Natural killer cell (primary cell): ENCODE measurements at regions not wholly inside any gene's neighbourhood (a gene's known extent, or its start where the extent isn't known, plus 50 kb on each side); places are given as distances from the start of the nearest gene placed in this dataset.

Experiments used
- ATAC-seq, 3 donors: fragments of 150-1000 bp in 2 of 3; fragments of 200-7000 bp in 1 of 3; cut with Tn5 transposase; 1 replicate in 1 of 3; 2 replicates in 2 of 3; pipeline ENCODE4 v1.10.0; 2021; ENCODE audit warnings: mild to moderate bottlenecking in 2 of 3, moderate library complexity in 2 of 3
- DNase-seq, 2 donors: peaks; one replicate each; pipeline versions ENCODE4 v3.0.0 to v3.0.0-alpha.2; 2013 to 2021; ENCODE audit warnings: mixed read lengths in 1 of 2
- H3K27ac ChIP-seq: one replicate; pipeline ENCODE4 v1.5.1; 2013; ENCODE audit warnings: mild to moderate bottlenecking, low read length
- H3K27me3 ChIP-seq: one replicate; pipeline ENCODE4 v1.6.1; 2013; ENCODE audit warnings: low read length; ENCODE audit not compliant: control insufficient read depth, insufficient read depth
- H3K36me3 ChIP-seq: one replicate; pipeline ENCODE4 v1.6.1; 2013; ENCODE audit warnings: low read length; ENCODE audit not compliant: control insufficient read depth, insufficient read depth
- H3K4me1 ChIP-seq: one replicate; pipeline ENCODE4 v1.6.1; 2013; ENCODE audit warnings: low read length; ENCODE audit not compliant: control insufficient read depth, insufficient read depth
- H3K4me3 ChIP-seq: one replicate; pipeline ENCODE4 v1.5.1; 2013; ENCODE audit warnings: low read length
- H3K9me3 ChIP-seq: one replicate; pipeline ENCODE4 v1.6.1; 2013; ENCODE audit warnings: low read length; ENCODE audit not compliant: control insufficient read depth, insufficient read depth
- H3K27ac Mint-ChIP-seq, 2 donors: one replicate each; pipeline ENCODE4 v1.8.0; 2022; ENCODE audit warnings: mild to moderate bottlenecking in 2 of 2, mixed read lengths in 2 of 2, moderate library complexity in 1 of 2
- H3K27me3 Mint-ChIP-seq, 2 donors: one replicate each; pipeline ENCODE4 v1.8.0; 2022; ENCODE audit warnings: low read depth in 2 of 2, mixed read lengths in 2 of 2
- H3K36me3 Mint-ChIP-seq: one replicate; pipeline ENCODE4 v1.8.0; 2022; ENCODE audit warnings: mixed read lengths
- H3K4me1 Mint-ChIP-seq, 2 donors: one replicate each; pipeline ENCODE4 v1.8.0; 2022; ENCODE audit warnings: mixed read lengths in 2 of 2
- H3K4me3 Mint-ChIP-seq: one replicate; pipeline ENCODE4 v1.8.0; 2022; ENCODE audit warnings: mild to moderate bottlenecking, moderate library complexity, mixed read lengths
- H3K9me3 Mint-ChIP-seq, 2 donors: one replicate each; pipeline ENCODE4 v1.8.0; 2022; ENCODE audit warnings: mixed read lengths in 2 of 2
- WGBS: methylation state at CpG from one replicate; pipeline ENCODE4 v1.1.7; 2013; ENCODE audit warnings: missing lambda C conversion rate; ENCODE audit not compliant: insufficient coverage; 5-methylcytosine and 5-hydroxymethylcytosine counted together
- intact Hi-C: fragments of 100-400 bp; cut with micrococcal nuclease; formaldehyde crosslinking; loops from one replicate; pipeline ENCODE4 v1.14.2; 2022
- TF ChIP-seq, protein P1 (sequence below): fragments of 200-600 bp; IDR thresholded peaks from one replicate; pipeline ENCODE4 v1.8.0; 2022; ENCODE audit warnings: antibody characterized with exemption

GRCh38 chr2:107437265-107437664 lies 389.4 kb upstream of the RGPD4 start:
- H3K4me3 Mint-ChIP-seq, result no peak overlapping the region
- H3K36me3 ChIP-seq, result no peaks in the 10 kb centered on the region
- TF ChIP-seq, protein P1, sequence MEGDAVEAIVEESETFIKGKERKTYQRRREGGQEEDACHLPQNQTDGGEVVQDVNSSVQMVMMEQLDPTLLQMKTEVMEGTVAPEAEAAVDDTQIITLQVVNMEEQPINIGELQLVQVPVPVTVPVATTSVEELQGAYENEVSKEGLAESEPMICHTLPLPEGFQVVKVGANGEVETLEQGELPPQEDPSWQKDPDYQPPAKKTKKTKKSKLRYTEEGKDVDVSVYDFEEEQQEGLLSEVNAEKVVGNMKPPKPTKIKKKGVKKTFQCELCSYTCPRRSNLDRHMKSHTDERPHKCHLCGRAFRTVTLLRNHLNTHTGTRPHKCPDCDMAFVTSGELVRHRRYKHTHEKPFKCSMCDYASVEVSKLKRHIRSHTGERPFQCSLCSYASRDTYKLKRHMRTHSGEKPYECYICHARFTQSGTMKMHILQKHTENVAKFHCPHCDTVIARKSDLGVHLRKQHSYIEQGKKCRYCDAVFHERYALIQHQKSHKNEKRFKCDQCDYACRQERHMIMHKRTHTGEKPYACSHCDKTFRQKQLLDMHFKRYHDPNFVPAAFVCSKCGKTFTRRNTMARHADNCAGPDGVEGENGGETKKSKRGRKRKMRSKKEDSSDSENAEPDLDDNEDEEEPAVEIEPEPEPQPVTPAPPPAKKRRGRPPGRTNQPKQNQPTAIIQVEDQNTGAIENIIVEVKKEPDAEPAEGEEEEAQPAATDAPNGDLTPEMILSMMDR, result no peak
- no peak overlapping the region for H3K27ac Mint-ChIP-seq
- no peak for DNase-seq
- ATAC-seq, result no peak
- no peaks in the 10 kb centered on the region for H3K4me1 Mint-ChIP-seq
- H3K4me1 ChIP-seq, result no peaks in the 10 kb centered on the region
- peaks cover 10% of the 10 kb centered on the region in 2 donors for H3K9me3 Mint-ChIP-seq
- no peaks in the 10 kb centered on the region for H3K27me3 ChIP-seq
- no peak overlapping the region for H3K4me3 ChIP-seq
- intact Hi-C loops, result no loop called here
- no peaks in the 10 kb centered on the region for H3K9me3 ChIP-seq
- no peak overlapping the region for H3K27ac ChIP-seq
- no peaks in the 10 kb centered on the region for H3K36me3 Mint-ChIP-seq
- no peaks in the 10 kb centered on the region for H3K27me3 Mint-ChIP-seq

GRCh38 chr2:107437807-107438206 lies 388.9 kb upstream of the RGPD4 start:
- H3K4me3 ChIP-seq, result no peak overlapping the region

DNA sequence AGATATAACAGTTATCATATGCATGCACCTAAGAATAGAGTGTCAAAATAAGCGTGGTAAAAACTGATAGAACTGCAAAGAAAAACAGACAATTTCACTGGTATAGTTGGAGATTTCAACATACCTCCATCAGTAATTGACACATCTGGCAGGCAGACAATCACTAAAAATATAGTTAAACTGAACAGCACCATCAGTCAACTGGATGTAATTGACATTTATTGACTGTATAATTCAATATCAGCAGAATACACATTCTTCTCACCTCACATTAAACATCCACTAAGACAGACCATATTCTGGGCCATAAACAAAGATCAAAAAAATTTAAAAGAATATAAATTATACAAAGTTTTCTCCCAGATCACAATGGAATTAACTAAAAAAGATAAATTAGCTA lies 378.5 kb upstream of the RGPD4 start:
- WGBS, result no CpG with 5 or more reads among the region's 1 CpG
- Mint-ChIP-seq H3K27ac (no peak overlapping the region), H3K27me3 (no peaks in the 10 kb centered on the region), H3K4me1 (no peaks in the 10 kb centered on the region), H3K4me3 (no peak overlapping the region), H3K36me3 (no peaks in the 10 kb centered on the region), H3K9me3 (peaks cover 8 to 12% of the 10 kb centered on the region in 2 donors)
- ATAC-seq, result no peak
- DNase-seq, result no peak
- H3K9me3 ChIP-seq, result peaks cover 6% of the 10 kb centered on the region
- TF ChIP-seq, protein P1, result no peak
- H3K36me3 ChIP-seq, result no peaks in the 10 kb centered on the region
- no peaks in the 10 kb centered on the region for H3K4me1 ChIP-seq
- no peaks in the 10 kb centered on the region for H3K27me3 ChIP-seq
- intact Hi-C loops, result no loop called here
- H3K4me3 ChIP-seq, result no peak overlapping the region
- H3K27ac ChIP-seq, result no peak overlapping the region

More at GRCh38 chr2:107437807-107438206, 388.9 kb upstream of the RGPD4 start:
- ATAC-seq (no peak), DNase-seq (no peak)
- Mint-ChIP-seq H3K27ac (no peak overlapping the region), H3K27me3 (no peaks in the 10 kb centered on the region), H3K4me3 (no peak overlapping the region), H3K4me1 (no peaks in the 10 kb centered on the region), H3K9me3 (peaks cover 10 to 12% of the 10 kb centered on the region in 2 donors), H3K36me3 (no peaks in the 10 kb centered on the region)
- 78% methylated on average over 2 of the region's 2 CpGs for WGBS
- TF ChIP-seq, protein P1, result no peak
- Histone ChIP-seq H3K27ac (no peak overlapping the region), H3K27me3 (no peaks in the 10 kb centered on the region), H3K36me3 (no peaks in the 10 kb centered on the region), H3K9me3 (no peaks in the 10 kb centered on the region), H3K4me1 (no peaks in the 10 kb centered on the region)
- intact Hi-C loops, result no loop called here

DNA sequence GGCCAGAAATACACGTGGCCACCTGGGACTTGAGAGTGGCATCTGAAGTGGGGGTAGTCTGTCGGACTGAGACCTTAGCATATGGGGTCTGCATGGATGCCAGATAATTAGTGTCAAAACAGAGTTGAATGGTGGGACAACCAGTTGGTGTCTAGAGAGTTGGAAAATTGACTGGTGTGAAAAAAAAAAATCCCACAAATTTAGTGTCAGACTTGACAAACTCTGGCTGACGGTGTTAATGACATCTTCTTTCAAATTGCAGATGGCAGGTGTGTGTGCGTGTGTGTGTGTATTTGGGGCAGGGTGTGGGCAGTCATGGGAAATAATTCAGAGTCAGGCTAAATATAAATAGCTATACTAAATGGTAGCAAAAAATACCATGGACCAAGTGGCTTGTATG lies 365.4 kb upstream of the RGPD4 start:
- H3K36me3 ChIP-seq, result no peaks in the 10 kb centered on the region
- no peak for ATAC-seq
- Mint-ChIP-seq H3K27me3 (no peaks in the 10 kb centered on the region), H3K27ac (no peak overlapping the region), H3K36me3 (no peaks in the 10 kb centered on the region), H3K9me3 (peaks cover 16 to 26% of the 10 kb centered on the region in 2 donors), H3K4me3 (no peak overlapping the region), H3K4me1 (no peaks in the 10 kb centered on the region)
- H3K9me3 ChIP-seq, result peaks cover under 1% of the 10 kb centered on the region
- H3K27me3 ChIP-seq, result no peaks in the 10 kb centered on the region
- no peaks in the 10 kb centered on the region for H3K4me1 ChIP-seq
- DNase-seq, result no peak
- intact Hi-C loops, result no loop called here
- H3K27ac ChIP-seq, result no peak overlapping the region
- H3K4me3 ChIP-seq, result no peak overlapping the region
- TF ChIP-seq, protein P1, result no peak
- 49% methylated on average over 4 of the region's 4 CpGs for WGBS
